Breast epithelium (tissue), 3 donors: ENCODE measurements at regions not wholly inside any gene's neighbourhood (a gene's known extent, or its start where the extent isn't known, plus 50 kb on each side); places are given as distances from the start of the nearest gene placed in this dataset.

Experiments
- CTCF ChIP-seq, 3 donors: fragments of 450-650 bp; IDR thresholded peaks; one replicate each; pipeline ENCODE4 v1.5.1; 2016 to 2017; ENCODE audit warnings: antibody characterized with exemption in 3 of 3, mild to moderate bottlenecking in 3 of 3, moderate library complexity in 3 of 3
- POLR2AphosphoS5 ChIP-seq, 3 donors: sonication (generic); formaldehyde crosslinking; IDR thresholded peaks; one replicate each; pipeline ENCODE4 v1.6.1; 2017; ENCODE audit warnings: antibody characterized with exemption in 3 of 3

- TF ChIP-seq POLR2AphosphoS5 (IDR thresholded peaks at IDR 0.05) (no peak), CTCF (IDR thresholded peaks at IDR 0.05) (no peak)
Observed at GRCh38 chr9:79936336-79936735, 364.6 kb downstream of the TLE4 start.
